K562 (cell line): ENCODE measurements at regions not wholly inside any gene's neighbourhood (a gene's known extent, or its start where the extent isn't known, plus 50 kb on each side); places are given as distances from the start of the nearest gene placed in this dataset.

Source experiments
- ATAC-seq: fragments of 200-7000 bp; cut with Tn5 transposase; 3 replicates; pipeline ENCODE4 v1.9.1; 2020; ENCODE audit warnings: moderate library complexity
- BruUV-seq: library from RNA; stranded (reverse); fragments of 400-500 nt; replicated peaks from 2 replicates; lab custom pipeline; 2021; lab: Mats Ljungman, UMichigan
- CTCF ChIA-PET: fragments of 300-600 bp; formaldehyde crosslinking; extraction: SDS; loops from one replicate; lab custom pipeline; 2021; ENCODE audit warnings: low intra/inter-chr PET ratio; lab: Yijun Ruan, JAX
- POLR2A ChIA-PET: fragments of 300-600, 350-650 bp; sonication (Branson Sonifier 250); formaldehyde crosslinking; extraction: SDS; loops from one replicate; lab custom pipeline; 2021; ENCODE audit warnings: antibody characterized with exemption, inconsistent platforms; lab: Yijun Ruan, JAX
- DNase-seq, 4 experiments: peaks; one replicate each; pipeline versions ENCODE4 v3.0.0 to v3.0.0-alpha.2; 2011 to 2018; ENCODE audit warnings: low spot score in 3 of 4, mixed read lengths in 3 of 4; ENCODE audit errors: extremely low read depth in 1 of 4
- FAIRE-seq: peaks from 2 replicates; lab custom pipeline; 2011; peaks lifted over from hg19 to GRCh38; lab: Jason Lieb, UNC
- H2AFZ ChIP-seq: 2 replicates; pipeline ENCODE4 v1.6.0; 2011; ENCODE audit warnings: low read depth, low read length, control low read depth, inconsistent platforms
- H3K27ac ChIP-seq: fragments of 200-600 bp; 3 replicates; pipeline ENCODE4 v1.8.0; 2011; ENCODE audit warnings: low read depth, mild to moderate bottlenecking, control low read depth, inconsistent platforms, low read length, moderate library complexity, mixed read lengths; ENCODE audit errors: extremely low read depth
- H3K27me3 ChIP-seq, 2 experiments: fragments of 300-600 bp in 1 of 2; 2 replicates in 1 of 2; 3 replicates in 1 of 2; pipeline versions ENCODE4 v1.6.0 to v1.8.0; 2011; ENCODE audit warnings: inconsistent platforms in 2 of 2, low read length in 2 of 2, mild to moderate bottlenecking in 1 of 2, mixed read lengths in 1 of 2, moderate library complexity in 1 of 2; ENCODE audit not compliant: control insufficient read depth in 2 of 2, insufficient read depth in 2 of 2
- H3K36me3 ChIP-seq: fragments of 300-600 bp; 3 replicates; pipeline ENCODE4 v1.8.0; 2011; ENCODE audit warnings: mild to moderate bottlenecking, low read length, inconsistent platforms; ENCODE audit not compliant: control insufficient read depth, insufficient read depth
- H3K4me1 ChIP-seq, 2 experiments: fragments of 200-600 bp in 1 of 2; replicated peaks in 1 of 2; 2 replicates in 1 of 2; 3 replicates in 1 of 2; pipeline versions ENCODE4 v1.5.1 to v1.8.0; 2011; ENCODE audit warnings: inconsistent platforms in 2 of 2, low read length in 2 of 2, mild to moderate bottlenecking in 1 of 2, mixed read lengths in 1 of 2, moderate library complexity in 1 of 2; ENCODE audit not compliant: control insufficient read depth in 2 of 2, insufficient read depth in 2 of 2
- H3K4me2 ChIP-seq: 2 replicates; pipeline ENCODE4 v1.6.1; 2011; ENCODE audit warnings: low read length, control low read depth, inconsistent platforms, mixed read lengths; ENCODE audit not compliant: insufficient read depth
- H3K4me3 ChIP-seq: fragments of 200-600 bp; sonication (generic), shearing (Covaris generic); 2 replicates; pipeline ENCODE4 v1.5.1; 2016; ENCODE audit warnings: control low read depth, inconsistent platforms
- H3K79me2 ChIP-seq: fragments of 200-600 bp; 3 replicates; pipeline ENCODE4 v1.8.0; 2011; ENCODE audit warnings: low read length, inconsistent platforms; ENCODE audit not compliant: control insufficient read depth, insufficient read depth
- H3K9ac ChIP-seq, 2 experiments: 2 replicates each; pipeline versions ENCODE4 v1.6.0 to v1.6.1; 2011; ENCODE audit warnings: low read depth in 2 of 2, low read length in 2 of 2, control low read depth in 1 of 2, inconsistent platforms in 1 of 2, mild to moderate bottlenecking in 1 of 2, mixed read lengths in 1 of 2; ENCODE audit not compliant: insufficient read depth in 1 of 2
- H3K9me1 ChIP-seq: one replicate; pipeline ENCODE4 v1.6.0; 2011; ENCODE audit warnings: inconsistent platforms, mild to moderate bottlenecking, low read length, moderate library complexity; ENCODE audit not compliant: control insufficient read depth, insufficient read depth
- H3K9me3 ChIP-seq: replicated peaks from 2 replicates; pipeline ENCODE4 v1.5.1; 2011; ENCODE audit warnings: low read depth, low read length, inconsistent platforms; ENCODE audit not compliant: control insufficient read depth, insufficient read depth
- H4K20me1 ChIP-seq: replicated peaks from 2 replicates; pipeline ENCODE4 v1.6.1; 2011; ENCODE audit warnings: low read length, inconsistent platforms, mixed read lengths; ENCODE audit not compliant: control insufficient read depth, insufficient read depth
- EP300 ChIP-seq: IDR thresholded peaks from 2 replicates; pipeline ENCODE4 v1.6.1; 2012; ENCODE audit warnings: low read length, improper control_type of control experiment
- FOXA3 ChIP-seq, 2 experiments: fragments of 450-650 bp in 1 of 2; sonication (generic) in 1 of 2; formaldehyde crosslinking; IDR thresholded peaks in 1 of 2; conservative IDR thresholded peaks in 1 of 2; 2 replicates each; pipeline versions ENCODE4 v1.4.0 to v1.8.0; 2020 to 2022; ENCODE audit warnings: mild to moderate bottlenecking in 2 of 2, missing genetic modification reagents in 1 of 2
- HMG20B ChIP-seq: fragments of 250-450 bp; sonication (Bioruptor Pico); IDR thresholded peaks from 2 replicates; pipeline ENCODE4 v1.5.0; 2021; ENCODE audit warnings: mild to moderate bottlenecking
- MGA ChIP-seq: fragments of 450-650 bp; IDR thresholded peaks from 2 replicates; pipeline ENCODE4 v1.6.1; 2016; ENCODE audit warnings: mild to moderate bottlenecking, moderate library complexity
- PHF21A ChIP-seq: fragments of 450-650 bp; IDR thresholded peaks from 2 replicates; pipeline ENCODE4 v1.6.1; 2017; ENCODE audit warnings: low read depth, borderline replicate concordance
- ZNF184 ChIP-seq: sonication (generic); formaldehyde crosslinking; IDR thresholded peaks from 2 replicates; pipeline ENCODE4 v1.5.0; 2020; ENCODE audit warnings: missing genetic modification reagents
- WGBS: fragments of 100-300 bp; shearing (Covaris generic); methylation state at CpG from one replicate; pipeline ENCODE4 v1.1.6; 2016; ENCODE audit warnings: low coverage, mixed read lengths; ENCODE audit not compliant: insufficient coverage; ENCODE audit errors: missing lambda C conversion rate; 5-methylcytosine and 5-hydroxymethylcytosine counted together
- in situ Hi-C: fragments of 300-500 bp; cut with MboI; formaldehyde crosslinking; loops from 4 replicates; pipeline ENCODE4 v1.15.0; 2018; ENCODE audit warnings: inconsistent platforms, mixed read lengths
- intact Hi-C: fragments of 100-400 bp; cut with micrococcal nuclease; formaldehyde crosslinking; loops from 2 replicates; pipeline ENCODE4 v1.14.2; 2022

- FAIRE-seq, result no peak
- Histone ChIP-seq H3K9ac (no peak overlapping the region), H3K36me3 (no peaks in the 10 kb centered on the region), H3K27me3 (peaks cover 0 to 16% of the 10 kb centered on the region in 2 experiments; a peak in 3 of 5 replicates), H3K79me2 (no peaks in the 10 kb centered on the region)
- CTCF ChIA-PET, result no interaction called here
- TF ChIP-seq ZNF184, result no peak
- TF ChIP-seq HMG20B (CRISPR knock-in tag), result no peak
- TF ChIP-seq EP300, result no peak
- TF ChIP-seq FOXA3 (CRISPR knock-in tag; conservative IDR thresholded peaks at IDR 0.05 in 1 of 2, IDR thresholded peaks at IDR 0.05 in 1 of 2), result no peak
- no peak for TF ChIP-seq PHF21A
- TF ChIP-seq MGA, result no peak
- TF ChIP-seq, all 486 proteins: peak for 0
- no peak overlapping the region for H3K27ac ChIP-seq
- in situ Hi-C loops (no loop called here), intact Hi-C loops (no loop called here)
- no peaks in the 10 kb centered on the region for H3K9me3 ChIP-seq
- no peak overlapping the region for H3K4me3 ChIP-seq
- DNase-seq (no peak), ATAC-seq (no peak)
- H4K20me1 ChIP-seq, result no peaks in the 10 kb centered on the region
- H3K4me1 ChIP-seq, result peaks cover 0 to 7% of the 10 kb centered on the region in 2 experiments; a peak in 2 of 5 replicates
- no TSS peak for BruUV-seq
- 5% methylated on average over 12 of the region's 12 CpGs for WGBS
- POLR2A ChIA-PET, result no interaction called here
- no peaks in the 10 kb centered on the region for H3K9me1 ChIP-seq
- H2AFZ ChIP-seq, result no peak overlapping the region
- no peak overlapping the region for H3K4me2 ChIP-seq
Measured at GRCh38 chr14:101184104-101184455, 280.6 kb upstream of the RTL1 start.
